ENCODE measurements at regions not wholly inside any gene's neighbourhood (a gene's known extent, or its start where the extent isn't known, plus 50 kb on each side); places are given as distances from the start of the nearest gene placed in this dataset.

DNA sequence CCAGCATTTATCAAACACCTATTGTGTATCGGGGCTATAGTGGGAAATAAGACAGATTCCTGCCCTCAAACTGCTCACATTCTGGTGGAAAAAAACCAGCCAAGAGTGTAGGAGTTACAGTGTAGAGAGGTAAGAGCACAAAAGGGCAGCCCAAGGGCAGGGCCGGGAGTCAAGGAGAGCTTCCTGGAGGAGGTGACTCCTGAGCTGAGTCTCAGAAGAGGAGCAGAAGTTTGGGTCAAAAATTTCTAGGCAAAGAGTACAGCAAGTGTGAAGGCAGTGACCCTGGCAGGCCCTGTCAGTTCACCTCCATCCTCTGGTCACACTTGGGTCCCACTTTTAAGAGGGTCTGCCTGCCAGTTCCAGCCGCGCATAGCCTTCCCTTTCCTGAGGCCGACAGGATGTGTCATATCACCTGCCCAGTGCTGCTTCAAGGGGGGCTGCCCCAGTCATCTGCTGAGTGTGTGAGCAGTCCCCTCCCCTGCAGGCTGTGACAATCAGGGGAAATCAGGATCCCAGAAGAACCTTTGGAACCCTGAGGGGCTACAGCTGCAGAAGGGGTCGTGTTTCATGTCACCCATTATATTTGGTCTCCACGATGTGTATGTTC is 118.4 kb downstream of the GLI2 start:
- DNase-seq: no peak

DNA sequence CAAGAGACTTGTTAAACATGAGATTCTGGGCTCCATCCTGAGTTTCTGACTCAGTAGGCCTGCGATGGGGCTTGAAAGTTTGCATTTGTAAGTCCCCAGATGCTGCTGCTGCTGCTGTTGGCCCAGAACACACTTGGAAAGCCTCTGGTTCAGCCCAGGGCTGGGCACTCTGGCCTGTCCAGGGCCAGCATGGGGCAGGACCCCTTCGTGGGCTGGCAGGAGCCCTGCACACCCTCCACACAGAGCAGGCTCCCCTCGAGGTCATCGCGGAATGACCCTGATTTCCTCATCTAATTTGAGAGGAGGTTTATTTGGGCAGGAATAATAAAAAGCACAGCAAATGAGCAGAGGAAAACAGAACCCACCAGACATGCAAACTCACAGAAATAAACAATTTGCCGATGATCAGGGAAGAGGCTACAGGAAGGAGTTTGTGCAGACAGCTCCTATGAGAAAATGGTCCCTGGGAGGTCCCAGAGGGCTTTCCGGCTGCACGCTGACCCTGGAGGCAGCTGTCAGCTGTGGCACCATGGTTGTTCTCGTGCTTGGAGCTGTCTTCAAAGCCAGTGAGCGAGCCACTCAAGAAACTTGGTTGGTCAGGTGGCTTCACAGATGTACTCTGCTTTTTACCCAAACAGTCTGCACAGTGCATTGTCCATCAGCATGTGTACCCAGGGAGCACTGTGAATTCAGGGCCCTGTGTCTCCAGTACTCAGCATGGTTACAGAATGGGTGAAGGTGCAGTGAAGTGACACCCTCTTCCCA is 119.3 kb downstream of the GLI2 start:
- no peak for DNase-seq

GRCh38 chr2:120855855-120856405 is 120.3 kb downstream of the GLI2 start:
- no peak for DNase-seq

DNA sequence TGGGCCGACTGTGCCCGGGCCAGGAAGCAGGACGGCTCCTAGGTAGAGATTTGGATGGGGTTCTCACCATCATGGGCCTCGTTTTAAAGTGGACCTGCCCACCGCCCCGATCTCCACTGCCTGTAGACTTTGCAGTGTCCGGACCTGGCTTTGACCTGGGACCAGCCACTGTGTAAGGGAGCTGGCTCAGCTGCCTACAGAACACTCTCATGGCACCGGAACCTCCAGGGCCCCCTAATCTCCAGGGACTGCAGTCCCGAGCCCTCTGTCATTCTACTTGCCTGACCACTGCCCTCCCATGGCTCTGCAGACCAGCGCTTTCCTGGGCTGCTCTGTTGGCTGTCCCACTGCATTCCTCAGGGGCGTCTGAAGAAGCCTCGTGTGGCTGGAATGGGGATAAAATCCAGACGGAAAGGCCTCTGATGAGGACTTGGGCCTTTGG is 120.8 kb downstream of the GLI2 start:
- DNase-seq: no peak

DNA sequence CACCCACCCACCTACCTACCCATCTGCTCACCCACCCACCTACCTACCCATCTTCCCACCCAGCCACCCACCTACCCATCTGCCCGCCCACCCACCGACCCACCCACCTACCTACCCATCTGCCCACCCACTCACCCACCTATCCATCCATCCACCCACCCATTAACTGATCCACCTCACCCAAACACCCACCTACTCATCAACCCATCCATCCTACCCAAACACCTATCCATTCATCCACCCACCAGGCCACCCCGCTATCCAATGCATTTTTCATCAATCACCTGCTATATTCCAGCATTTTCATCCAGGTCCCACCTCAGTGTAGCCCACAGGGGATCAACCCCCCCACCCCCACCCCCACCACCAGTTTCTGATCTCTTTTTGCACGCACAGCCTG is 121.8 kb downstream of the GLI2 start:
- no peak for DNase-seq

GRCh38 chr2:120857931-120858330 is 122.3 kb downstream of the GLI2 start:
- no peak for DNase-seq

DNA sequence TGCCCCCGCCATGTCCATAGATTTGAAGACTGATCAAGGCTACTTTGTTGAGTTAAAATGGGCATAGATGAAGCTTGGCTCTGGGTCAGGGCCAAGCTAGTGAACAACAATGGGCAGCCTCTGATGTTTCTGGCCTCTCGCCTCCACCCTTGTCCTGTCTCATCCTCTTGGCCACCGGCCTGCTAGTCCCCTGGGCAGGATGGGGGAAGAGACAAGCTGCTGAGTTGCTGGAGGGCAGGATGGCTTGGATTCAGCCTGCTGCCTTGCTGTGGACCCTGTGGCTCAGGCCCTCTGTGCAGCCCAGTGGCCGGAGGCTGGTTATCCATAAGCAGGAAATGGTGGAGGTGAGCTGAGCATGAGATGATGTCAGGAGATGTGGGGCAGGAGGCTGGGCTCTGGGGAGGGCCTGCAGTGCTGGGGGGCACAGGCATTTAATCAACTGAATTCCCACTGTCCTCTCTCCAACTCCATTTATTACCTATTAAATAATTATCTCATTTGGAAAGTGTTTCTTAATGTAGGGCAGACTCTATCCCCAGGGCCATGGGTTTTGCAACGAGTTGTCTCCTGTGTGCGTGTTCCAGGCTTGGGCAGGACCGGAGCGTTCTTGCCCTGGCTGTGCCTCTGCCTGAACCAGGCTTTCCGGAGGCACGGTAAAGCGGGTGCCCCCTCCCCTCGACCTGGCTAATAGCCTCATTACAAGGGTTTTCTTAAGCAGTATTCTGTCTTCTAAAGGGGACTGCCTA is 122.9 kb downstream of the GLI2 start:
- DNase-seq: no peak

- DNase-seq: no peak
These were observed 123.5 kb downstream of the GLI2 start for GRCh38 chr2:120859128-120859527.

- no peak for DNase-seq
These were observed 124.3 kb downstream of the GLI2 start for GRCh38 chr2:120859814-120860578.

GRCh38 chr2:120860579-120860922 is 124.9 kb downstream of the GLI2 start:
- DNase-seq: no peak

DNA sequence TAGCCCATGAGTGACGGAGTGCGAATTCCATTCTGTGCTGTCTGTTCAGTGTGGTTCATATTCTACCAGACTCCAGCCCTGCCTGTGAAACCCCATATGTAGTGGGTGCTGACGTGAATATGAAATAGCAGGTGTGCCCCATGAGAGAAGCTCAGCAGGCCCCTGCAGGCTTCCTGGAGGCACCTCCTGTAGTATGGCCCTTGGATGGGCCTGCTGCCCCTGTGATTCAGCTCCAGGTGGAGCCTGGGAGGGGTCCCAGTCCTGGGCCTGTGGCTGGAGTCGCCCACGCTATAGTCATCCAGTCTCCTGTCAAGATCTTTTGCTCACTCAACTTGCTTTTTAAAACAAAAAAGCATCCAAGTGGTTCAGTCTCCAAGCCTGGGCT is 125.5 kb downstream of the GLI2 start:
- DNase-seq: no peak

- DNase-seq: no peak
These were observed 126.0 kb downstream of the GLI2 start for GRCh38 chr2:120861576-120862191.

DNA sequence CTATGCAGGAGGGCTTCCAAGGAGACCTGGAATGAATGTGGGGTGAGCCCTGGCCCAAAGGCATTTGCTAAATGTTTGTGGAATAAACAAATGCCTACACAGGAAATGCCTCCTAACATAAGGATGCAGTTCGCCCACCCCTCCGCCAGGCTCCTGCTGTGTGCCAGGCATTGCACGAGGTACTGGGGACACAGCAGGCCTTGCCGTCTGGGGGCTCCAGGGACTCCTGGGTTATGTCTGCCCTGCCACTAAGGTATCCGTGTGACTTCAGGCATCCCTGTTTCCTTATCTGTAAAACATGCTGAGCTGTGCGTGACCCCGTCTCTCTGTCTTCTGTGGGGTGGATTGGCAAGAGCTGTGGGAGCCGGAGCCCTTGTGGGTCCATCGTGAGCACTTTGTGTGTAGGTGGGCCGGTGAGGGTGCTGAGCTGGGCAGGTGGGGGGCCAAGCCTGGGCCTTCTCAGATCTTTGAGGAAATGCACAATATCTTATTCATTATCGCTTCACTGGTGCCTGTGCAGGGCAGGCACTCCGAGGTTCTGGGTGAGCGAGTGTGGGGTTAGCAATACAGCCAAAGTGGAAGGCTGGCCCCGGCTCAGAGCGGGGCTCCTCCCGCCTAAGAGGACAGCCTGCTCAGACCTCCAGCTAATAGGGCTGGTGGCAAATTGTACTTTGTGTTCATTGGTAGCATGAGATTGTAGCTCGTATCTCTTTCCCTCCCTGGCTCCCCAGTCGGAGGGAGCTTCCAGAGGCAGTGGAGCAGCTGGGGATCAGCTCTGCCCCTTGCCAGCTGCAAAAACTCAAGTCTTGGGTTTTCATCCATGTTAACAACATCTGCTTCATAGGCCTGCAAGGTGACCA is 126.8 kb downstream of the GLI2 start:
- DNase-seq: no peak

DNA sequence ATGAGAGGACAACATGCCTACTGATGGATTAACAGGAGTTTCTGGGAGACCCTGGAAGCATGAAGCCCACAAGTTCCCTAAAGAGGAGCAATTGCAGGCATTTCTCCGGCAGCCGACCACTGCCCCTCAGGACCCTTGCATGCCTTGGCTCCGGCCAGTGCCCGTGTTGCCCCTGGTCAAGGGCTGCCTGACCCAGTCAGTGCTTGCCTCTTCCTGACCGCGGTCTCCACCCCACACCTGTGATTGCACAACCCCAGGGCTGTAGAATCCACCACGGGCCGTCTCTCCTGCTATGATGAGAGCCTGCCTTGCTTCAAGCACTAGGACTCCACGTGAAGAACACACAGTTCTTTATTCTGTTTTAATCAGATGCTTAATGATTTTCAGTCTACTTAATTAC is 127.5 kb downstream of the GLI2 start:
- no peak for DNase-seq

DNA sequence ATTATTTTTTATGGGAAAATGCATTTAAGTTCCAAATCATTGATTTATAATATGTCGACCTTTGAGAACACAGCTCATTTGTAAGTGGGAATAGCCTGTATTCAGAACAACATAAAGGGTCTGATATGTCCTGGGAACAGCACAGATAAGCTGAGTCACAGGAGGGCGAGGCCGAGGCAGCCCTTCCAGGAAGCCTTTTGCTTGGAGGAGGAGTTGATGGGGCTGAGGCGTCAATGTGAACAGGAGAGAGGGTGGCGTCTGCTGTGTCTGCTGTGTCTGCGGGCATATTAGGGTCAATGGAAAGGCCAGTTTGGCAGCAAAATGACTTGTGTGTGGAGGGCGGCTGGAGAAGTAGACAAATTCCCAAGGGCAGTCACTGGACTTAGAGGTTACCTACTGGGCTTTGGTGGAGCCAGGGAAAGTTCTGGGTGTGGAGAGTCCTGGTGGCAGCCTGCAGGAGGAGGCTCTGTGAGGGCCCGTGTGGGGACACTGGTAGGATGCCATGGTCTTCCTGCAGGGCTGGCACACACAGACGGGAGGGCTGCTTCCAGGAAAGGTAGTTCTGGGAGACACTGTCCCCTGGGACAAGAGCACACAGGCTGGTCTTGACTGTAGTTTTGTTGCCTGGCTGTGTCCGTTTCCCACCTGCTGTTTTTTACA is 128.1 kb downstream of the GLI2 start:
- no peak for DNase-seq

DNA sequence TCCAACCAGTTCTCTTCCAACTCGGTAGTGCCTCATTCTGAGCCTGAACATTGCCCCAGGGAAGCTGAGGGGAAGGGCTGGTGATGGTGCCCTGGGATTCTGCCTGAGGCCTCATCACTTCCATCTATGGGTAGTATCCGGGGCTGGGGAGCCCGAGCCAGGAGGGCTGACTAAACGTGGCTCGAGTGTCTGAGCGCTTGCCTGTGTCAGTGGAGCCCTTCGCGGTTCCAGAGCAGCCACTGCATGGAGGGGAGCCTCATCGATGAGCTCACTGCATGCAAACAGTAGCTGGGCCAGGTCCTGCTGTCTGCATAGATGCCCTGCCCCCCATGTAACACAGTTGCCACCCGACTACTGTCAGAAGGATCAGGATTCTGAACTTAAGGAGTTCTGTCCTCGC is 129.3 kb downstream of the GLI2 start:
- DNase-seq: no peak

- DNase-seq: no peak
These were observed 130.0 kb downstream of the GLI2 start for GRCh38 chr2:120865656-120866055.

GRCh38 chr2:120866071-120866470 is 130.4 kb downstream of the GLI2 start:
- DNase-seq: no peak

- DNase-seq: no peak
These were observed 130.9 kb downstream of the GLI2 start for GRCh38 chr2:120866483-120867140.

All from CD4-positive, alpha-beta T cell treated with Interleukin-15 for 1 hour (primary cell).